BLaER1 (cell line): ENCODE measurements at regions not wholly inside any gene's neighbourhood (a gene's known extent, or its start where the extent isn't known, plus 50 kb on each side); places are given as distances from the start of the nearest gene placed in this dataset.

ENCODE experiments used
- H3K27ac ChIP-seq: shearing (Covaris generic); formaldehyde crosslinking; 2 replicates; pipeline ENCODE4 v1.8.1; 2022
- H3K27me3 ChIP-seq: shearing (Covaris generic); formaldehyde crosslinking; 2 replicates; pipeline ENCODE4 v1.8.1; 2022
- H3K36me3 ChIP-seq: shearing (Covaris generic); formaldehyde crosslinking; 2 replicates; pipeline ENCODE4 v1.8.1; 2022
- H3K4me1 ChIP-seq: shearing (Covaris generic); formaldehyde crosslinking; 2 replicates; pipeline ENCODE4 v1.8.1; 2022
- H3K4me2 ChIP-seq: shearing (Covaris generic); formaldehyde crosslinking; 2 replicates; pipeline ENCODE4 v1.8.1; 2022
- H3K4me3 ChIP-seq: shearing (Covaris generic); formaldehyde crosslinking; 2 replicates; pipeline ENCODE4 v1.8.1; 2022
- H3K9ac ChIP-seq: shearing (Covaris generic); formaldehyde crosslinking; 2 replicates; pipeline ENCODE4 v1.8.1; 2022
- H3K9me3 ChIP-seq: shearing (Covaris generic); formaldehyde crosslinking; 2 replicates; pipeline ENCODE4 v1.8.1; 2022
- H4K20me1 ChIP-seq: shearing (Covaris generic); formaldehyde crosslinking; 2 replicates; pipeline ENCODE4 v1.8.1; 2022
- Cebpa-rat ChIP-seq: shearing (Covaris generic); IDR thresholded peaks from 2 replicates; pipeline ENCODE4 v1.8.1; 2022

- Histone ChIP-seq H3K27ac (no peak overlapping the region), H3K27me3 (no peaks in the 10 kb centered on the region), H3K9me3 (no peaks in the 10 kb centered on the region), H3K4me1 (no peaks in the 10 kb centered on the region), H3K9ac (no peak overlapping the region), H3K4me2 (no peak overlapping the region), H4K20me1 (no peaks in the 10 kb centered on the region), H3K36me3 (no peaks in the 10 kb centered on the region), H3K4me3 (no peak overlapping the region)
- TF ChIP-seq Cebpa-rat: no peak
Observed at GRCh38 chr4:128603081-128603480, 206.4 kb upstream of the JADE1 start.

- H3K4me2 ChIP-seq: no peak overlapping the region
- no peaks in the 10 kb centered on the region for H3K4me1 ChIP-seq
- no peak overlapping the region for H3K27ac ChIP-seq
- H4K20me1 ChIP-seq: no peaks in the 10 kb centered on the region
- no peak overlapping the region for H3K9ac ChIP-seq
- H3K27me3 ChIP-seq: no peaks in the 10 kb centered on the region
- H3K4me3 ChIP-seq: no peak overlapping the region
- no peaks in the 10 kb centered on the region for H3K9me3 ChIP-seq
- no peaks in the 10 kb centered on the region for H3K36me3 ChIP-seq
- TF ChIP-seq Cebpa-rat: no peak
Observed at GRCh38 chr4:128601991-128602695, 207.4 kb upstream of the JADE1 start.

- Histone ChIP-seq H3K4me2 (no peak overlapping the region), H3K9ac (no peak overlapping the region)
Observed at GRCh38 chr4:128600996-128601871, 208.3 kb upstream of the JADE1 start.

GRCh38 chr4:128600410-128600809 is 209.1 kb upstream of the JADE1 start:
- Histone ChIP-seq H4K20me1 (no peaks in the 10 kb centered on the region), H3K9ac (no peak overlapping the region), H3K36me3 (no peaks in the 10 kb centered on the region), H3K4me1 (no peaks in the 10 kb centered on the region), H3K4me2 (no peak overlapping the region), H3K27me3 (no peaks in the 10 kb centered on the region), H3K9me3 (no peaks in the 10 kb centered on the region), H3K4me3 (no peak overlapping the region), H3K27ac (no peak overlapping the region)
- no peak for TF ChIP-seq Cebpa-rat

More at GRCh38 chr4:128600996-128601871, 208.3 kb upstream of the JADE1 start:
- H3K36me3 ChIP-seq: no peaks in the 10 kb centered on the region
- no peaks in the 10 kb centered on the region for H4K20me1 ChIP-seq
- no peak for TF ChIP-seq Cebpa-rat
- H3K27me3 ChIP-seq: no peaks in the 10 kb centered on the region
- no peaks in the 10 kb centered on the region for H3K9me3 ChIP-seq
- H3K4me3 ChIP-seq: no peak overlapping the region
- no peaks in the 10 kb centered on the region for H3K4me1 ChIP-seq
- H3K27ac ChIP-seq: no peak overlapping the region

GRCh38 chr4:128597500-128597899 is 212.0 kb upstream of the JADE1 start:
- TF ChIP-seq Cebpa-rat: no peak

GRCh38 chr4:128596853-128597252 is 212.6 kb upstream of the JADE1 start:
- H3K36me3 ChIP-seq: no peaks in the 10 kb centered on the region

More at GRCh38 chr4:128597500-128597899, 212.0 kb upstream of the JADE1 start:
- no peaks in the 10 kb centered on the region for H3K36me3 ChIP-seq
- H3K4me3 ChIP-seq: no peak overlapping the region
- no peak overlapping the region for H3K4me2 ChIP-seq
- no peaks in the 10 kb centered on the region for H3K9me3 ChIP-seq
- no peaks in the 10 kb centered on the region for H3K27me3 ChIP-seq
- H3K27ac ChIP-seq: no peak overlapping the region
- no peaks in the 10 kb centered on the region for H3K4me1 ChIP-seq
- H3K9ac ChIP-seq: no peak overlapping the region
- H4K20me1 ChIP-seq: no peaks in the 10 kb centered on the region

GRCh38 chr4:128596115-128596514 is 213.4 kb upstream of the JADE1 start:
- H3K4me2 ChIP-seq: no peak overlapping the region
- H3K4me1 ChIP-seq: no peaks in the 10 kb centered on the region
- H3K9ac ChIP-seq: no peak overlapping the region
- no peaks in the 10 kb centered on the region for H4K20me1 ChIP-seq
- no peak for TF ChIP-seq Cebpa-rat
- no peak overlapping the region for H3K27ac ChIP-seq
- H3K9me3 ChIP-seq: no peaks in the 10 kb centered on the region
- H3K27me3 ChIP-seq: no peaks in the 10 kb centered on the region
- H3K4me3 ChIP-seq: no peak overlapping the region
- no peaks in the 10 kb centered on the region for H3K36me3 ChIP-seq

More at GRCh38 chr4:128596853-128597252, 212.6 kb upstream of the JADE1 start:
- H3K4me3 ChIP-seq: no peak overlapping the region
- H4K20me1 ChIP-seq: no peaks in the 10 kb centered on the region
- H3K4me2 ChIP-seq: no peak overlapping the region
- no peak overlapping the region for H3K27ac ChIP-seq
- no peak overlapping the region for H3K9ac ChIP-seq
- no peaks in the 10 kb centered on the region for H3K4me1 ChIP-seq
- H3K9me3 ChIP-seq: no peaks in the 10 kb centered on the region
- H3K27me3 ChIP-seq: no peaks in the 10 kb centered on the region
- no peak for TF ChIP-seq Cebpa-rat

DNA sequence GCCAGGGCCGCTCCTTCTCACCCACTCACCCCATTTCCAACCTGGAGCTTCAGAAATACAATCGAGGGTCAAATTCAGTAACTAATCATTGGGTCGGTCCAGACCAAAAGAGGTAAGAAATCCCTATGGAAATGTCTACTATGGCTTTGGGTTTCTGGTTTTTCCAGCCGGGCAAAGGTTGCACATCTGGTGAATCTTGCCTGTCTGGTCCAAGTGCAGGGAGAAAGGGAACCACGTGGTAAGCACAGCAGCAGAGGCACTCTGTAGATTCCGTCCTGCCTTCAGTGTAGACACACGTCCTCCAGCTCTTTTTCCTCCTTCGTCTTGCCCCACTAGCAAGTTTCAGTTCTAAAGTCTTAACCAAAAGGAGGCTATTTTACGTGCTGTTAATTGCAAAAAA is 218.0 kb upstream of the JADE1 start:
- Histone ChIP-seq H3K27ac (no peak overlapping the region), H4K20me1 (no peaks in the 10 kb centered on the region), H3K9me3 (no peaks in the 10 kb centered on the region), H3K9ac (no peak overlapping the region), H3K4me3 (no peak overlapping the region), H3K4me2 (no peak overlapping the region), H3K4me1 (no peaks in the 10 kb centered on the region), H3K36me3 (no peaks in the 10 kb centered on the region), H3K27me3 (no peaks in the 10 kb centered on the region)
- no peak for TF ChIP-seq Cebpa-rat

DNA sequence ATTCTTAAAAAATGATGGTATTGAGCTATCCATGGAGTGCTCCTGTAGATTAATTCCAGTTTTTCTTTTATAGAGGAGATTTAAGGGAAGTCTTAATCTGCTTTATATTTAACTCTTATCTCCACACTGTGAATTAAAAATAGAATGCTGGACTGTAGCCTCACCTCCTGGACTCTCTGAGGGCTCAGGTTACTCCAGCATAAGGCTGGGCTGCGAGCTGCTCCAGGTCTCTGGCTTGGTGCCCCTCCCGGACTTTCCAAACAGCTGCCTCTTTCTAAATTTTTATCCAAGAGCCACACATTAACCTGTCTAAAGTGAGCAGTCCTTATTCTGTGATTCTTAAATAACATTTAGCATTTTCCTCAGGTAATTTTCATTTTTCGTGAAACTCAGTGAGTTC is 218.7 kb upstream of the JADE1 start:
- Histone ChIP-seq H4K20me1 (no peaks in the 10 kb centered on the region), H3K9me3 (no peaks in the 10 kb centered on the region)

More for the DNA sequence above, 218.7 kb upstream of the JADE1 start:
- Histone ChIP-seq H3K4me2 (no peak overlapping the region), H3K27me3 (no peaks in the 10 kb centered on the region), H3K9ac (no peak overlapping the region), H3K4me1 (no peaks in the 10 kb centered on the region), H3K4me3 (no peak overlapping the region), H3K27ac (no peak overlapping the region), H3K36me3 (no peaks in the 10 kb centered on the region)
- no peak for TF ChIP-seq Cebpa-rat
